Endothelial cell of umbilical vein (primary cell): ENCODE measurements at regions not wholly inside any gene's neighbourhood (a gene's known extent, or its start where the extent isn't known, plus 50 kb on each side); places are given as distances from the start of the nearest gene placed in this dataset.
"Not testable (repeated sequence)": the region's sequence is repeated elsewhere in the genome, so short reads cannot be mapped to it uniquely, and the experiment has no call there.

Experiments
- BruUV-seq: library from RNA; stranded (reverse); fragments of 400-500 nt; replicated peaks from 2 replicates; lab custom pipeline; 2021; lab: Mats Ljungman, UMichigan
- CTCF ChIA-PET: fragments of 300-600, 350-600 bp; sonication (Branson Sonifier 250); formaldehyde crosslinking; loops from one replicate; lab custom pipeline; 2021; ENCODE audit warnings: antibody characterized with exemption, inconsistent platforms; lab: Charles Lee
- POLR2A ChIA-PET: fragments of 300-600, 350-600 bp; sonication (Branson Sonifier 250); formaldehyde crosslinking; loops from one replicate; lab custom pipeline; 2021; ENCODE audit warnings: antibody characterized with exemption, inconsistent platforms; lab: Charles Lee
- DNase-seq: peaks from one replicate; pipeline ENCODE4 v3.0.0-alpha.2; 2011; ENCODE audit warnings: low read depth, low spot score
- FAIRE-seq: peaks from 2 replicates; lab custom pipeline; 2011; peaks lifted over from hg19 to GRCh38; lab: Jason Lieb, UNC
- H2AFZ ChIP-seq: 2 replicates; pipeline ENCODE4 v1.6.0; 2012; ENCODE audit warnings: low read depth, low read length, control low read depth, inconsistent platforms
- H3K27ac ChIP-seq: 2 replicates; pipeline ENCODE4 v1.5.1; 2011; ENCODE audit warnings: low read depth, mild to moderate bottlenecking, control low read depth, low read length, moderate library complexity; ENCODE audit not compliant: insufficient read depth
- H3K27me3 ChIP-seq, 2 experiments: 2 replicates each; pipeline versions ENCODE4 v1.6.0 to v1.6.1; 2011; ENCODE audit warnings: low read length in 2 of 2, mixed read lengths in 1 of 2; ENCODE audit not compliant: control insufficient read depth in 2 of 2, insufficient read depth in 2 of 2
- H3K36me3 ChIP-seq, 2 experiments: 2 replicates in 1 of 2; 3 replicates in 1 of 2; pipeline ENCODE4 v1.5.1; 2011; ENCODE audit warnings: low read length in 2 of 2, mild to moderate bottlenecking in 1 of 2, moderate library complexity in 1 of 2; ENCODE audit not compliant: control insufficient read depth in 2 of 2, insufficient read depth in 2 of 2; ENCODE audit errors: extremely low read depth in 1 of 2
- H3K4me1 ChIP-seq: 3 replicates; pipeline ENCODE4 v1.5.1; 2011; ENCODE audit warnings: mild to moderate bottlenecking, low read length; ENCODE audit not compliant: control insufficient read depth, insufficient read depth; ENCODE audit errors: extremely low read depth
- H3K4me2 ChIP-seq: 2 replicates; pipeline ENCODE4 v1.6.1; 2011; ENCODE audit warnings: low read length, control low read depth, mixed read lengths; ENCODE audit not compliant: insufficient read depth
- H3K4me3 ChIP-seq, 3 experiments: fragments of 200-600 bp in 1 of 3; sonication (generic), shearing (Covaris generic) in 1 of 3; replicated peaks in 1 of 3; 2 replicates each; pipeline ENCODE4 v1.5.1; 2011 to 2016; ENCODE audit warnings: control low read depth in 3 of 3, low read length in 3 of 3, mild to moderate bottlenecking in 2 of 3, inconsistent platforms in 1 of 3, low read depth in 1 of 3, moderate library complexity in 1 of 3; ENCODE audit not compliant: insufficient read depth in 1 of 3
- H3K79me2 ChIP-seq: 2 replicates; pipeline ENCODE4 v1.6.0; 2012; ENCODE audit warnings: low read length, inconsistent platforms; ENCODE audit not compliant: control insufficient read depth, insufficient read depth
- H3K9ac ChIP-seq: replicated peaks from 2 replicates; pipeline ENCODE3; 2011; ENCODE audit warnings: low read length, control low read depth; ENCODE audit not compliant: insufficient read depth; ENCODE audit errors: extremely low read depth
- H3K9me1 ChIP-seq: replicated peaks from 3 replicates; pipeline ENCODE4 v1.6.0; 2011; ENCODE audit warnings: mild to moderate bottlenecking, low read length; ENCODE audit not compliant: control insufficient read depth, insufficient read depth; ENCODE audit errors: extremely low read depth
- H3K9me3 ChIP-seq: replicated peaks from 2 replicates; pipeline ENCODE4 v1.5.1; 2012; ENCODE audit warnings: low read length, inconsistent platforms; ENCODE audit not compliant: control insufficient read depth, insufficient read depth
- H4K20me1 ChIP-seq: replicated peaks from 2 replicates; pipeline ENCODE3; 2011; ENCODE audit warnings: mild to moderate bottlenecking, low read length; ENCODE audit not compliant: control insufficient read depth, insufficient read depth; ENCODE audit errors: extremely low read depth
- dilution Hi-C: fragments of 300-500 bp; cut with MboI; formaldehyde crosslinking; loops from one replicate; pipeline ENCODE4 v1.15.0; 2019; ENCODE audit warnings: low sequenced_read_pairs; ENCODE audit not compliant: extremely low pct_ligation_motif_present
- intact Hi-C: fragments of 100-400 bp; cut with micrococcal nuclease; formaldehyde crosslinking; loops from one replicate; pipeline ENCODE4 v1.10.0; 2022

GRCh38 chr16:18181028-18181427, 155.5 kb downstream of the NPIPA8 start:
- FAIRE-seq: peak; percentile 61
- BruUV-seq, dilution Hi-C loops: not testable (repeated sequence)

GRCh38 chr16:18173945-18174497, 162.5 kb downstream of the NPIPA8 start:
- POLR2A ChIA-PET, H3K9ac ChIP-seq, H3K4me3 ChIP-seq, CTCF ChIA-PET, DNase-seq, H3K27ac ChIP-seq, H2AFZ ChIP-seq, H3K9me1 ChIP-seq, H4K20me1 ChIP-seq, H3K4me2 ChIP-seq, intact Hi-C loops, H3K27me3 ChIP-seq, dilution Hi-C loops, FAIRE-seq, H3K36me3 ChIP-seq, H3K79me2 ChIP-seq, H3K4me1 ChIP-seq, H3K9me3 ChIP-seq, BruUV-seq: not testable (repeated sequence)

More at GRCh38 chr16:18181028-18181427, 155.5 kb downstream of the NPIPA8 start:
- H3K27ac ChIP-seq, CTCF ChIA-PET, intact Hi-C loops, H2AFZ ChIP-seq, H4K20me1 ChIP-seq, H3K4me2 ChIP-seq, H3K79me2 ChIP-seq, H3K4me3 ChIP-seq, H3K36me3 ChIP-seq, POLR2A ChIA-PET, DNase-seq, H3K9ac ChIP-seq, H3K9me3 ChIP-seq, H3K4me1 ChIP-seq, H3K27me3 ChIP-seq, H3K9me1 ChIP-seq: not testable (repeated sequence)

- H3K9ac ChIP-seq, dilution Hi-C loops, FAIRE-seq, BruUV-seq, H4K20me1 ChIP-seq, H3K4me3 ChIP-seq, intact Hi-C loops, POLR2A ChIA-PET, H3K79me2 ChIP-seq, H3K27ac ChIP-seq, H3K4me2 ChIP-seq, H3K9me1 ChIP-seq, H3K9me3 ChIP-seq, H3K36me3 ChIP-seq, H3K4me1 ChIP-seq, H2AFZ ChIP-seq, H3K27me3 ChIP-seq, DNase-seq, CTCF ChIA-PET: not testable (repeated sequence)
Measured at GRCh38 chr16:18162293-18162692, 174.2 kb downstream of the NPIPA8 start.

- CTCF ChIA-PET, H3K4me2 ChIP-seq, H3K9me1 ChIP-seq, H3K9ac ChIP-seq, intact Hi-C loops, BruUV-seq, H3K4me1 ChIP-seq, H2AFZ ChIP-seq, H3K4me3 ChIP-seq, H3K27me3 ChIP-seq, H4K20me1 ChIP-seq, FAIRE-seq, H3K36me3 ChIP-seq, H3K79me2 ChIP-seq, H3K27ac ChIP-seq, H3K9me3 ChIP-seq, dilution Hi-C loops, POLR2A ChIA-PET, DNase-seq: not testable (repeated sequence)
Measured at GRCh38 chr16:18161224-18161623, 175.3 kb downstream of the NPIPA8 start.
